ENCODE measurements at regions not wholly inside any gene's neighbourhood (a gene's known extent, or its start where the extent isn't known, plus 50 kb on each side); places are given as distances from the start of the nearest gene placed in this dataset.

GRCh38 chr4:134807231-134807745, 605.7 kb upstream of the PABPC4L start:
- ATAC-seq (no peak), DNase-seq (ENCODE audit: low spot score) (no peak)
- no peak overlapping the region for H3K4me3 Mint-ChIP-seq
- Histone ChIP-seq H3K4me2 (no peak overlapping the region), H3K27ac (ENCODE audit: low read depth) (no peak overlapping the region), H4K20me1 (replicated peaks; ENCODE audit: insufficient read depth) (no peaks in the 10 kb centered on the region), H3K27me3 (ENCODE audit: insufficient read depth) (no peaks in the 10 kb centered on the region), H3K4me3 (no peak overlapping the region), H3K4me1 (ENCODE audit: insufficient read depth) (no peaks in the 10 kb centered on the region), H3K79me2 (replicated peaks; ENCODE audit: insufficient read depth) (no peaks in the 10 kb centered on the region), H3K36me3 (ENCODE audit: insufficient read depth) (no peaks in the 10 kb centered on the region), H2AFZ (peak overlapping the region; percentile 44; the same call in 1 of the 2 replicates), H3F3A (replicated peaks; ENCODE audit: low read depth) (no peaks in the 10 kb centered on the region), H3K9me2 (ENCODE audit: insufficient read depth) (no peaks in the 10 kb centered on the region)
- H3K27ac Mint-ChIP-seq, result no peak overlapping the region
- no peaks in the 10 kb centered on the region for H3K27me3 Mint-ChIP-seq (ENCODE audit: insufficient read depth, low read depth, poor library complexity)
- no peaks in the 10 kb centered on the region for H3K36me3 Mint-ChIP-seq (ENCODE audit: low read depth)
- no peaks in the 10 kb centered on the region for H3K9me3 Mint-ChIP-seq
- H3K4me1 Mint-ChIP-seq, result no peaks in the 10 kb centered on the region
- TF ChIP-seq CREB1 (CRISPR knock-in tag; IDR thresholded peaks at IDR 0.05; ENCODE audit: low read depth) (no peak), POLR2AphosphoS5 (IDR thresholded peaks at IDR 0.05; ENCODE audit: low read depth) (no peak), REST (IDR thresholded peaks at IDR 0.05; ENCODE audit: unreplicated experiment) (no peak), EZH2 (IDR thresholded peaks at IDR 0.05; ENCODE audit: low read depth, unreplicated experiment) (no peak), NANOG (IDR thresholded peaks at IDR 0.05; ENCODE audit: borderline replicate concordance) (no peak), STAT1 (IDR thresholded peaks at IDR 0.05; ENCODE audit: unreplicated experiment) (no peak), EZH2phosphoT487 (IDR thresholded peaks at IDR 0.05; ENCODE audit: unreplicated experiment) (no peak)

GRCh38 chr4:134798573-134798972, 597.0 kb upstream of the PABPC4L start:
- Histone ChIP-seq H3K4me3 (no peak overlapping the region), H3F3A (replicated peaks; ENCODE audit: low read depth) (no peaks in the 10 kb centered on the region), H3K36me3 (ENCODE audit: insufficient read depth) (no peaks in the 10 kb centered on the region), H3K4me2 (no peak overlapping the region), H3K27me3 (ENCODE audit: insufficient read depth) (no peaks in the 10 kb centered on the region), H3K4me1 (ENCODE audit: insufficient read depth) (no peaks in the 10 kb centered on the region), H3K9me2 (ENCODE audit: insufficient read depth) (no peaks in the 10 kb centered on the region), H2AFZ (no peak overlapping the region), H3K79me2 (replicated peaks; ENCODE audit: insufficient read depth) (no peaks in the 10 kb centered on the region), H3K27ac (ENCODE audit: low read depth) (no peak overlapping the region), H4K20me1 (replicated peaks; ENCODE audit: insufficient read depth) (no peaks in the 10 kb centered on the region)
- Mint-ChIP-seq H3K27me3 (ENCODE audit: insufficient read depth, low read depth, poor library complexity) (no peaks in the 10 kb centered on the region), H3K4me1 (no peaks in the 10 kb centered on the region), H3K9me3 (peaks cover 6% of the 10 kb centered on the region), H3K4me3 (no peak overlapping the region), H3K36me3 (ENCODE audit: low read depth) (0 out of 3 replicates have a peak, but pooled peaks cover 7% of the 10 kb centered on the region), H3K27ac (no peak overlapping the region)
- ATAC-seq (no peak), DNase-seq (ENCODE audit: low spot score) (no peak)
- TF ChIP-seq CTCF (conservative IDR thresholded peaks at IDR 0.05; ENCODE audit: low read depth in 2 of 2), result no peak
- TF ChIP-seq CREB1 (CRISPR knock-in tag; IDR thresholded peaks at IDR 0.05; ENCODE audit: low read depth), result no peak
- TF ChIP-seq JUNB (IDR thresholded peaks at IDR 0.05; ENCODE audit: unreplicated experiment), result no peak
- TF ChIP-seq ZNF462 (CRISPR knock-in tag; IDR thresholded peaks at IDR 0.05), result no peak
- TF ChIP-seq POLR2AphosphoS5 (IDR thresholded peaks at IDR 0.05; ENCODE audit: low read depth), result no peak
- TF ChIP-seq STAT1 (IDR thresholded peaks at IDR 0.05; ENCODE audit: unreplicated experiment), result no peak
- TF ChIP-seq ZNF331 (CRISPR knock-in tag; IDR thresholded peaks at IDR 0.05; ENCODE audit: low read depth), result no peak
- no peak for TF ChIP-seq NANOG (IDR thresholded peaks at IDR 0.05; ENCODE audit: borderline replicate concordance)
